ENCODE measurements at regions not wholly inside any gene's neighbourhood (a gene's known extent, or its start where the extent isn't known, plus 50 kb on each side); places are given as distances from the start of the nearest gene placed in this dataset.

GRCh38 chr11:28488336-28488735 is 380.1 kb downstream of the METTL15 start:
- ChIA-PET CTCF (no interaction called here), POLR2A (ENCODE audit: unreplicated experiment) (no interaction called here)
- Histone ChIP-seq H3K36me3 (ENCODE audit: low read depth, low read length) (no peaks in the 10 kb centered on the region), H3K4me2 (ENCODE audit: low read length) (no peak overlapping the region), H3K9me3 (ENCODE audit: low read length) (no peaks in the 10 kb centered on the region), H3K9me2 (replicated peaks; ENCODE audit: low read length) (no peaks in the 10 kb centered on the region), H3F3A (ENCODE audit: low read length, unreplicated experiment) (no peaks in the 10 kb centered on the region), H2AFZ (ENCODE audit: low read length) (no peak overlapping the region), H3K9ac (ENCODE audit: low read length) (no peak overlapping the region), H3K4me1 (ENCODE audit: insufficient read depth, low read length) (peaks cover 10% of the 10 kb centered on the region), H3K79me2 (ENCODE audit: low read length) (no peaks in the 10 kb centered on the region), H3K27ac (ENCODE audit: low read length) (no peak overlapping the region), H3K4me3 (ENCODE audit: low read length) (no peak overlapping the region), H3K27me3 (ENCODE audit: low read length) (no peaks in the 10 kb centered on the region), H4K20me1 (ENCODE audit: low read length) (no peaks in the 10 kb centered on the region)
- DNase-seq (no peak), ATAC-seq (no peak)
- intact Hi-C loops (cut with micrococcal nuclease), result no loop called here
- BruUV-seq (replicated peaks), result no TSS peak
- TF ChIP-seq CTCF (conservative IDR thresholded peaks at IDR 0.05; ENCODE audit: low read depth, low read length) (no peak), EZH2 (IDR thresholded peaks at IDR 0.05; ENCODE audit: low read length, unreplicated experiment) (no peak), EZH2phosphoT487 (IDR thresholded peaks at IDR 0.05; ENCODE audit: borderline replicate concordance, low read length) (no peak)

GRCh38 chr11:28483072-28483867 is 375.1 kb downstream of the METTL15 start:
- Histone ChIP-seq H3K9ac (ENCODE audit: low read length) (no peak overlapping the region), H3K4me2 (ENCODE audit: low read length) (no peak overlapping the region; the same call in 1 of the 2 replicates), H3F3A (ENCODE audit: low read length, unreplicated experiment) (no peaks in the 10 kb centered on the region), H4K20me1 (ENCODE audit: low read length) (no peaks in the 10 kb centered on the region), H3K4me3 (ENCODE audit: low read length) (no peak overlapping the region), H2AFZ (ENCODE audit: low read length) (no peak overlapping the region), H3K9me3 (ENCODE audit: low read length) (no peaks in the 10 kb centered on the region), H3K36me3 (ENCODE audit: low read depth, low read length) (no peaks in the 10 kb centered on the region), H3K27me3 (ENCODE audit: low read length) (no peaks in the 10 kb centered on the region), H3K27ac (ENCODE audit: low read length) (no peak overlapping the region), H3K79me2 (ENCODE audit: low read length) (no peaks in the 10 kb centered on the region), H3K4me1 (ENCODE audit: insufficient read depth, low read length) (peaks cover 20% of the 10 kb centered on the region), H3K9me2 (replicated peaks; ENCODE audit: low read length) (no peaks in the 10 kb centered on the region)
- BruUV-seq (replicated peaks), result no TSS peak
- POLR2A ChIA-PET (ENCODE audit: unreplicated experiment), result interaction anchor here (0.7 kb wide), 1 partner anchor 480 kb away, joined by 3 read pairs; no protein-coding TSS in a partner anchor
- DNase-seq, result peak; percentile 52
- intact Hi-C loops (cut with micrococcal nuclease), result no loop called here
- TF ChIP-seq EZH2phosphoT487 (IDR thresholded peaks at IDR 0.05; ENCODE audit: borderline replicate concordance, low read length), result no peak
- TF ChIP-seq CTCF (conservative IDR thresholded peaks at IDR 0.05; ENCODE audit: low read depth, low read length), result no peak
- CTCF ChIA-PET, result no interaction called here
- peak; percentile 65 for ATAC-seq

- CTCF ChIA-PET, result no interaction called here
- no peaks in the 10 kb centered on the region for H4K20me1 ChIP-seq (ENCODE audit: low read length)
- peak; percentile 82 for ATAC-seq
- no peak overlapping the region; the same call in 1 of the 2 replicates for H3K4me2 ChIP-seq (ENCODE audit: low read length)
- no peaks in the 10 kb centered on the region for H3K36me3 ChIP-seq (ENCODE audit: low read depth, low read length)
- peak; percentile 67 for DNase-seq
- no TSS peak for BruUV-seq (replicated peaks)
- no peak overlapping the region for H3K9ac ChIP-seq (ENCODE audit: low read length)
- TF ChIP-seq EZH2phosphoT487 (IDR thresholded peaks at IDR 0.05; ENCODE audit: borderline replicate concordance, low read length) (no peak), CTCF (conservative IDR thresholded peaks at IDR 0.05; ENCODE audit: low read depth, low read length) (no peak)
- H3F3A ChIP-seq (ENCODE audit: low read length, unreplicated experiment), result no peaks in the 10 kb centered on the region
- no peaks in the 10 kb centered on the region for H3K79me2 ChIP-seq (ENCODE audit: low read length)
- H2AFZ ChIP-seq (ENCODE audit: low read length), result no peak overlapping the region
- H3K27ac ChIP-seq (ENCODE audit: low read length), result no peak overlapping the region
- no peak overlapping the region for H3K4me3 ChIP-seq (ENCODE audit: low read length)
- peaks cover 20% of the 10 kb centered on the region for H3K4me1 ChIP-seq (ENCODE audit: insufficient read depth, low read length)
- intact Hi-C loops (cut with micrococcal nuclease), result no loop called here
- POLR2A ChIA-PET (ENCODE audit: unreplicated experiment), result interaction anchor here (0.7 kb wide), 1 partner anchor 481 kb away, joined by 3 read pairs; no protein-coding TSS in a partner anchor
- H3K9me3 ChIP-seq (ENCODE audit: low read length), result no peaks in the 10 kb centered on the region
- H3K9me2 ChIP-seq (replicated peaks; ENCODE audit: low read length), result no peaks in the 10 kb centered on the region
- no peaks in the 10 kb centered on the region for H3K27me3 ChIP-seq (ENCODE audit: low read length)
These were observed 374.5 kb downstream of the METTL15 start for GRCh38 chr11:28482666-28483065.
